ENCODE measurements at regions not wholly inside any gene's neighbourhood (a gene's known extent, or its start where the extent isn't known, plus 50 kb on each side); places are given as distances from the start of the nearest gene placed in this dataset.

DNA sequence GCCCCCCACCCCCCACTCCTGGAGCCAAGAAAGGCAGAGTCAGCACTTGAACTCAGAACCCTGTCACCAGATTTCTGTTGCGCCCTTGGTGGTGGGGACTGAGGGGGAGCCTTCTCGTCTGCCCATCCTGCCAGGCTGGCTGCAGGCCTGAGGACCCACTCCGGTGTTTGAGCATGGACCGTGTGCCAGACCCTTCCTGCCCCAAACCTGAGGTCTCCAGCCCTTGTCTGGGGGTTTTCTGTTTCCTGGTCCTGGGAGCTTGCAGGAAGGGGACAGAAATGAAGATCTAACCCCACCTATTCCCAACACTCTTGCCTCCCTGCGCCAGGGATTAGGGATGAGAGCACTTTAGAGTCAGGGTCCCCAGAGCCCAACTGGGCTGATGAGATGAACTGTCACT lies 190.6 kb downstream of the HAUS1 start:
- TF ChIP-seq ARNTL (CRISPR knock-in tag; IDR thresholded peaks at IDR 0.05; ENCODE audit: borderline replicate concordance, low read depth) (no peak), ZNF8 (CRISPR knock-in tag; IDR thresholded peaks at IDR 0.05) (no peak), ZFP3 (CRISPR knock-in tag; IDR thresholded peaks at IDR 0.05) (no peak), CSDC2 (CRISPR knock-in tag; IDR thresholded peaks at IDR 0.05) (no peak)
- TF ChIP-seq, protein P1, sequence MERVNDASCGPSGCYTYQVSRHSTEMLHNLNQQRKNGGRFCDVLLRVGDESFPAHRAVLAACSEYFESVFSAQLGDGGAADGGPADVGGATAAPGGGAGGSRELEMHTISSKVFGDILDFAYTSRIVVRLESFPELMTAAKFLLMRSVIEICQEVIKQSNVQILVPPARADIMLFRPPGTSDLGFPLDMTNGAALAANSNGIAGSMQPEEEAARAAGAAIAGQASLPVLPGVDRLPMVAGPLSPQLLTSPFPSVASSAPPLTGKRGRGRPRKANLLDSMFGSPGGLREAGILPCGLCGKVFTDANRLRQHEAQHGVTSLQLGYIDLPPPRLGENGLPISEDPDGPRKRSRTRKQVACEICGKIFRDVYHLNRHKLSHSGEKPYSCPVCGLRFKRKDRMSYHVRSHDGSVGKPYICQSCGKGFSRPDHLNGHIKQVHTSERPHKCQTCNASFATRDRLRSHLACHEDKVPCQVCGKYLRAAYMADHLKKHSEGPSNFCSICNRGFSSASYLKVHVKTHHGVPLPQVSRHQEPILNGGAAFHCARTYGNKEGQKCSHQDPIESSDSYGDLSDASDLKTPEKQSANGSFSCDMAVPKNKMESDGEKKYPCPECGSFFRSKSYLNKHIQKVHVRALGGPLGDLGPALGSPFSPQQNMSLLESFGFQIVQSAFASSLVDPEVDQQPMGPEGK (CRISPR knock-in tag; IDR thresholded peaks at IDR 0.05; ENCODE audit: borderline replicate concordance): no peak

Data from SK-N-SH treated with all-trans-retinoic acid at 6 μM for 48 hours (cell line).